HK-2 (cell line): ENCODE measurements at regions not wholly inside any gene's neighbourhood (a gene's known extent, or its start where the extent isn't known, plus 50 kb on each side); places are given as distances from the start of the nearest gene placed in this dataset.

Source experiments
- DNase-seq: peaks from one replicate; pipeline ENCODE4 v3.0.0-alpha.2; 2018; ENCODE audit not compliant: unreplicated experiment

DNA sequence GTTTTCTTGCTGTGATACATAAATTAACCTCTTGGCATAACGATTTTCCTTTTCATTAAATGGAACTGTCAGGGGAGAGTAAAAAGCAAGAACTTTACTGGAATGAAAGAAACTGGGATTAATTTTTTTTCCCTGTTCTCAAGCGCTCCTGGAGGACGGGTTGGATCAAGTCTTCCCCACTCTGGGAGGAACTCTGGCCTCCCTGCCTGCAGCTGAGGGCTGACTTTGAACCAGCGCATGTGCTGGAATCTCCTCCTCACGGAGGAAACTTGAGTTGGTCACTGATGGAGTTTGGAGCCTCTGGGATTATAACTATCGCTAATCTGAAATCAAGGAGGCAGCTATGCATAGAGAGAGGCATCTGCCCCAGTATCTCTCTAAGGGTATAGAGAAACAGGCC lies 406.4 kb upstream of the TMEM132C start:
- no peak for DNase-seq

DNA sequence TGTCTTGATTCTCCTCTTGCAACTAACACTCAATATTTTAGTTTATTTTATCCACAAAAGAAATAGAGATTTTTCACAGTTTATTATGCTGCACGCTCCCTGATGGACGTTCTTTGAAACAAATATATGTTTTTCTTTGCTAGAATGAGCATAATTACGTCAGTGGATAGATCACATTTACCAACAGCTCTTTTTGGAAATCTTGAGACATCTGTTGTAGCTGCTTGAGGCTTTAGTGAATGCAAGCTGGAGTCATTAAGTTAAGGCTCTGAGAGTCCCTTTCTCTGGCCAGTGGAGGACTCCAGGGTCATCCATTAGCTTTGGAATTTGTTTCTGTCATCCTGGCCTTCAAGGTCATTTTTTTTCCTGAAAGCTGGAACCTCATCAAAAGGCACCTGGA lies 405.6 kb upstream of the TMEM132C start:
- no peak for DNase-seq

DNA sequence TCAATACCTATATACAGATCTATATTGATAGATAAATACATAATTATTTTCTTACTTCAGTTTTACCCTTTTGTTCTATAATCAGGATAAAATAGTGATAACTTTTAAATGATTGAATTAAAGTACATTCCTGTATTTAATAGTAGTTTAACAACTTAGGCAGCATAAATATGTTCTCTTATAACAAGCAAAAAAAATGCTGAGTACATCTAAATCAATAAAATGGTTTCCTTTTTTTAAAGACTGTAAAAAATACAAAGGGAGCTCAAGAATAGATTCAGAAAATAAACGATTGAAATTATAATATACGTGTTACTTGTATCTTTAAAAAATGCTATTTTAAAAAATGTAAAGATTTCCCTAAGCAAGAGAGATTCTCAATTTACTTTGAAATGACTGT lies 393.7 kb upstream of the TMEM132C start:
- DNase-seq = no peak

DNA sequence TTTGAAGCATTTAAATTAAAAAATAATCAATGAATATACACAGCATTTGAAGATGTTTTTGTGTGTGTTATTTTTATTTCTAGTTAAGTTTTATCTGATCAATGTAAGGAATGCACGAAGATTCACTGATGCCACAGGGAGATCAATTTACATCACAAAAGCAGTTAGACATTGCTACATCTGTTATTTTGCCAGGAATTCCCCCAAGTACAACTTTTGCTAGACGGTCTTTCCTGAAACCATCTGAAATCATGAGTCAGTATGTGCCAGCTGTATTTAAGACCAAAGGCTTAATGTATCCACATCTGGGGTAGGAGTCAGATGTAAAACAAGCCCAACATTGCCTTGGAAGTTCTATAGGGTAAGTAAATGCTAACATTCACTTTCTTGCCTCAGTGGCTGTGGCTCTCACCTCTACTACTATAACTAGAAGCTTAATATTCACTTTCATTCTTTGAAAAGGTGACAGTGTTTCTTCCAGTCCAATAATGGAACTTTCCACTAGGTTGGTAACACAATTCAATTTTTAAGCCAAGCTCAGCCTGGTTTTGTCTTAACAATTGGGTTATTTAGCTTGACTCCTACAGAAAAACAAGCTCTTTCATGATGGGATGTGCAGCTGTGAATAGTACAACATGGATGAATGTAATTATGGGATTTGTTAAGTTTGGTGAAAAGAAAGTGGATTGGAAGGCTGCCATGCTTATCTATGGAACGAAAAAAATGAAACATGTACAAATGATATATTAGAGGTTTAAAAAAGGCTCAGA lies 385.4 kb upstream of the TMEM132C start:
- no peak for DNase-seq

DNA sequence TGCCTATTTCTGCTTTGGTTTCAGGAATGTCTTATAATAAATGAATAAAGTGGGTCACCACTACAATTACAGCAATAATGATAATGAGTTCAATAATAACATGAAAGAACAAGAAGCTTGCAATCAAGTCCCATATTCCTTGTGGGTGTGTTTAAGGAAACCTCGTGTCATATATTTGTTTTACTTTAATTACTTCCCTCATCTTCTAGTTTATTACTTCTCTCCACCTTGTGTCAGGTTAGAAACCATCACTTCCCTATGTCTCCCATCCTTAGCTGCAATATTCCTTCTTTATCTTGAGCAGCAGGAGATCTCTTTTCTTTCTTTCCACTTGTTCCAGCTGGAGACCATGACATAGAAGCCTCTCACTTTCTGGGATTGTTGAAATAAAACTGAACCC lies 384.0 kb upstream of the TMEM132C start:
- no peak for DNase-seq

GRCh38 chr12:127885954-127886750 lies 380.8 kb upstream of the TMEM132C start:
- no peak for DNase-seq

GRCh38 chr12:127886827-127887226 lies 380.1 kb upstream of the TMEM132C start:
- no peak for DNase-seq

- DNase-seq = no peak
Observed at GRCh38 chr12:127888943-127889719, 377.8 kb upstream of the TMEM132C start.

DNA sequence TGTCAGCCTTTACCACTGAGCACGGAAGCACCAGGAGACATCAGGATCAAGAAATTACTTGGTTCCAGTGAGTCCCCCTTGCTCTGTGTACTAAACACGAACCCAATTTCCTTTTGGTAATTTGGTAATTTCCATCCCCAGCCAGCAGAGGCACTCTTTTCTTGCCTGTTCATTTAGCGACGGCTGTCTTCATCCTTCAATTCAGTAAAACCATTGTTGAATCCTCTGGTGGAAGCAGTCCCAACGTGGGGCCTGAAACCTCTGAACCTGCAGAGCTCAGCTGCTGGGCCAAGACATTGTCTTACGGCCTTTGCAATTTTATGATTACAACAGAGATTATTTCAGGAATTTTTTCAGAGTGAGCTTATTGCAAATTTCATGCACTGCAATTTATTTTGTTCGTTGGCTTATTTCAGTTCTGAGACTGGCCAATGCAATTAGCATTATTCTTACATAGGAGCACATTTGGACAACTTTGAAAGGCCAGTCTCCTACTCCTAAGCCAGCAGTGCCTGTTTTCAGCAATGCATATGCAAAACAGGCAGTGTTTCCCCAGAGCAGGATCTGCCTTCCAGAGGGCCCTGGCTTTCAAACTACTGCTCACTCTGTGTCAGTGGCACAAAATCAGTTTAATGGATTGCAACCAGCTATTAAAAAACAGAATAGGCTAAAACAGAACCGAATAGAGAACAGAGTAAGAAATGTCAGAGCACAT lies 372.9 kb upstream of the TMEM132C start:
- DNase-seq = no peak

GRCh38 chr12:127896661-127897060 lies 370.3 kb upstream of the TMEM132C start:
- DNase-seq = no peak

DNA sequence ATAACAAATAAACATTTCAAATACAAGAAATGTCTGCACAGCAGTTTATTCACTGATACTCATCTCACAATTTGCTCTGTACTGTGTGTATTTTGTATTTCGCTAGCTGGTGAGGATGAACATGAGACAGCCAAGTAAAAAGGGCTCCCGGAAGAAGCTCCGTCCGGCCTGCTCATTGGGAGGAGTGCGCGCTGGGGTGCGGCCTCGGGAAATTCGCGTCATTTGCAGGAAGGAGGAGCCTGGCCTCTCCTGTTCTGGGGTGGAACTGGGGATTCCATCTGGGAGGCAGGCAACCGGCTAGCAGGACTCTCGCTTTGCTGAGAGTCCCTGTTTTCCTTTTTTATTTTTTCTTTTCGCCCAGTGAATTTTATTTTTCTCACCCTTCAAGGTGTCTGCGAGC lies 368.4 kb upstream of the TMEM132C start:
- DNase-seq = no peak

DNA sequence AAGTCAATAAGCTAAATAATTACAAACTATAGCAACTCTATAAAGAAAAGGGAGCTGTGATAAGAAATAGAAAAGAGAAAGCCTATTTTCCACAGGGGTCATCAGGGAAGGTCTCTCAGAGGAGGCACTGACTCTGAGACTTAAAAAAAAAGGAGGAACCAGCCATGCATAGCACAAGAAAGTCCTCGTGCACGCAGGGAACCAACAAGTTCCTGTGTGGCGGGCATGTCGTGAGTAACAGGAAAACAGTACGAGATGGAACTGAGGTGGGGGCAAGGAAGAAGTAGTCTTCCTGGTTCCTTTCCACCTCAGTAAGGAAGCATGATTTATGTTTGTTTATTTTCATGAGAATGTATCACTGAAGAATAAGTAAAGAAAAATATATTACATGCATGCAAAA lies 367.0 kb upstream of the TMEM132C start:
- DNase-seq = no peak

- DNase-seq = no peak
Observed at GRCh38 chr12:127900386-127900785, 366.6 kb upstream of the TMEM132C start.

- no peak for DNase-seq
Observed at GRCh38 chr12:127903146-127903545, 363.8 kb upstream of the TMEM132C start.

- DNase-seq = no peak
Observed at GRCh38 chr12:127909041-127909440, 357.9 kb upstream of the TMEM132C start.

- no peak for DNase-seq
Observed at GRCh38 chr12:127911291-127911690, 355.7 kb upstream of the TMEM132C start.

DNA sequence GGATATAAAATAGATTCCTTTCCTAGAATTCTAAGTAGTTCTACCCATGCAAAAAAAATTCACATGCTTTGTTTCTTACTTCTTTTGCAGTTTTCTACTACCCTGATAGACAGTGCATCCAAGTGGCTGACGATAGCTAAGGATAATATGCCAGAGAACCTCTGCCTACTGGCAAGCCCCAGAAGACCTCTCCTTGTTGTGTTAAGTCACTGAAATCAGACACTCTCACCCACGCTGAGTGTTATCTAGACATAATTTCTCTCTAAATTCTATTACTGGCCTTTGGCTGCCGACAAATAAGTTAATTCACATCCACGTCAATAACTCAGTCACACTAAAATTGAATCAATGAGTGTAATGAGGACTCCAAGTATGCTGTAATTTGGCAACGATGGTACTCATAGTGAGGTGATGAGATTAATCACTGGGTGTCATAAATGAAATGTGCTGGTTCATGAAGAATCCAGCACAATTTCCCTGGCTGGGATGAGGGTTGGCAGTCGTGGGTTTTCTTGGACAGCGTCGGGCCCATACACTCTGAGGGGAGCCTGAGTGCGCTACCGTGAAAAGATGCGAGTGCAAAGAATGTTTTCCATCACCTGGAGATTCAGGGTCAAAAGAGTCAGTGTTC lies 354.8 kb upstream of the TMEM132C start:
- DNase-seq = no peak

GRCh38 chr12:127923501-127923900 lies 343.5 kb upstream of the TMEM132C start:
- no peak for DNase-seq

GRCh38 chr12:127925971-127926370 lies 341.0 kb upstream of the TMEM132C start:
- no peak for DNase-seq

DNA sequence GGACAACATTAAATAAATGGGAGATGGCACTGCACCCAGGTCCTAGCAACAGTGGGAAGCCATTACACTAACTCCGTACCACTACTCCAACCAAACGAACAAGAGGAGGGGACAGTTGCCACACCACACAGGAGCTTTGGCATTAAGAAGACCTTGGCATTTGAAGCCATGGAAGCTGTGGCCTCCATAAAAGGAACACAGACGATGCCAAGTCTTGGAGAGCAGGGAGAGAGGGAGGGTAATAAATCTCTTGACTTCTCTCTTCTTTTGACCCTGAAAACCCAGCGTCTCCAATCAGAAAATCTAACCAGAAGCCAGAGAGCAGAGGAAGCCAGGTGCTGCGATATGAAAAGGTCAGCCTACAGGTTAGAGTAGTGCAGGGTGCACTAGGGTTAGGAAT lies 338.8 kb upstream of the TMEM132C start:
- DNase-seq = no peak
